ENCODE measurements at regions not wholly inside any gene's neighbourhood (a gene's known extent, or its start where the extent isn't known, plus 50 kb on each side); places are given as distances from the start of the nearest gene placed in this dataset.

GRCh38 chr7:3094701-3095445, 51.2 kb upstream of the CARD11 start:
- peak; percentile 60 for ATAC-seq
- peak in 2 of 3 donors; percentile 14 for DNase-seq
- Mint-ChIP-seq H3K4me1 (peaks cover 36% of the 10 kb centered on the region), H3K4me3 (peak overlapping the region; percentile 88), H3K36me3 (ENCODE audit: low read depth) (no peaks in the 10 kb centered on the region), H3K27me3 (no peaks in the 10 kb centered on the region), H3K27ac (peak overlapping the region; percentile 100)
- H3K9me3 ChIP-seq (ENCODE audit: control insufficient read depth, low read length, poor library complexity, severe bottlenecking), result no peaks in the 10 kb centered on the region

GRCh38 chr7:3097734-3098133, 54.1 kb upstream of the CARD11 start:
- H3K27ac Mint-ChIP-seq, result no peak overlapping the region
- ATAC-seq, result no peak

GRCh38 chr7:3102159-3102558, 58.5 kb upstream of the CARD11 start:
- no peak for ATAC-seq
- Mint-ChIP-seq H3K4me3 (no peak overlapping the region), H3K27me3 (no peaks in the 10 kb centered on the region), H3K4me1 (peaks cover 14% of the 10 kb centered on the region), H3K27ac (no peak overlapping the region), H3K36me3 (ENCODE audit: low read depth) (no peaks in the 10 kb centered on the region)
- DNase-seq, result no peak
- H3K9me3 ChIP-seq (ENCODE audit: control insufficient read depth, low read length, poor library complexity, severe bottlenecking), result no peaks in the 10 kb centered on the region

More at GRCh38 chr7:3097734-3098133, 54.1 kb upstream of the CARD11 start:
- Mint-ChIP-seq H3K4me3 (no peak overlapping the region), H3K4me1 (peaks cover 18% of the 10 kb centered on the region), H3K27me3 (no peaks in the 10 kb centered on the region), H3K36me3 (ENCODE audit: low read depth) (no peaks in the 10 kb centered on the region)
- DNase-seq, result no peak
- no peaks in the 10 kb centered on the region for H3K9me3 ChIP-seq (ENCODE audit: control insufficient read depth, low read length, poor library complexity, severe bottlenecking)

- Mint-ChIP-seq H3K27me3 (no peaks in the 10 kb centered on the region), H3K27ac (peak overlapping the region; percentile 82), H3K4me3 (no peak overlapping the region), H3K36me3 (ENCODE audit: low read depth) (peaks cover 2% of the 10 kb centered on the region), H3K4me1 (peaks cover 27% of the 10 kb centered on the region)
- no peaks in the 10 kb centered on the region for H3K9me3 ChIP-seq (ENCODE audit: control insufficient read depth, low read length, poor library complexity, severe bottlenecking)
- peak; percentile 40 for ATAC-seq
- no peak for DNase-seq
These were observed 60.1 kb upstream of the CARD11 start for GRCh38 chr7:3103614-3104398.

- Mint-ChIP-seq H3K4me1 (peaks cover 32% of the 10 kb centered on the region), H3K4me3 (no peak overlapping the region)
- H3K9me3 ChIP-seq (ENCODE audit: control insufficient read depth, low read length, poor library complexity, severe bottlenecking), result no peaks in the 10 kb centered on the region
These were observed 62.2 kb upstream of the CARD11 start for GRCh38 chr7:3105856-3106255.

GRCh38 chr7:3106361-3106826, 62.7 kb upstream of the CARD11 start:
- no peaks in the 10 kb centered on the region for H3K9me3 ChIP-seq (ENCODE audit: control insufficient read depth, low read length, poor library complexity, severe bottlenecking)
- peaks cover 34% of the 10 kb centered on the region for H3K4me1 Mint-ChIP-seq
- H3K36me3 Mint-ChIP-seq (ENCODE audit: low read depth), result peaks cover 5% of the 10 kb centered on the region
- no peaks in the 10 kb centered on the region for H3K27me3 Mint-ChIP-seq
- peak overlapping the region; percentile 73 for H3K27ac Mint-ChIP-seq
- ATAC-seq (peak; percentile 59), DNase-seq (no peak)
- H3K4me3 Mint-ChIP-seq, result no peak overlapping the region

More at GRCh38 chr7:3105856-3106255, 62.2 kb upstream of the CARD11 start:
- Mint-ChIP-seq H3K27ac (peak overlapping the region; percentile 73), H3K27me3 (no peaks in the 10 kb centered on the region), H3K36me3 (ENCODE audit: low read depth) (peaks cover 5% of the 10 kb centered on the region)
- no peak for DNase-seq
- ATAC-seq, result no peak

- peaks cover 41% of the 10 kb centered on the region for H3K4me1 Mint-ChIP-seq
- DNase-seq, result no peak
- no peaks in the 10 kb centered on the region for H3K9me3 ChIP-seq (ENCODE audit: control insufficient read depth, low read length, poor library complexity, severe bottlenecking)
- no peaks in the 10 kb centered on the region for H3K27me3 Mint-ChIP-seq
- H3K27ac Mint-ChIP-seq, result peak overlapping the region; percentile 73
- H3K4me3 Mint-ChIP-seq, result peak overlapping the region; percentile 21
- peaks cover 5% of the 10 kb centered on the region for H3K36me3 Mint-ChIP-seq (ENCODE audit: low read depth)
- no peak for ATAC-seq
These were observed 63.6 kb upstream of the CARD11 start for GRCh38 chr7:3107228-3107763.

- H3K9me3 ChIP-seq (ENCODE audit: control insufficient read depth, low read length, poor library complexity, severe bottlenecking), result no peaks in the 10 kb centered on the region
- Mint-ChIP-seq H3K27ac (peak overlapping the region; percentile 73), H3K4me1 (peaks cover 49% of the 10 kb centered on the region), H3K27me3 (no peaks in the 10 kb centered on the region), H3K36me3 (ENCODE audit: low read depth) (peaks cover 5% of the 10 kb centered on the region), H3K4me3 (peak overlapping the region; percentile 34)
- ATAC-seq (no peak), DNase-seq (no peak)
These were observed 64.4 kb upstream of the CARD11 start for GRCh38 chr7:3107889-3108570.

GRCh38 chr7:3109311-3109915, 65.7 kb upstream of the CARD11 start:
- Mint-ChIP-seq H3K4me1 (peaks cover 49% of the 10 kb centered on the region), H3K4me3 (no peak overlapping the region), H3K36me3 (ENCODE audit: low read depth) (peaks cover 8% of the 10 kb centered on the region), H3K27me3 (no peaks in the 10 kb centered on the region), H3K27ac (peak overlapping the region; percentile 53)
- H3K9me3 ChIP-seq (ENCODE audit: control insufficient read depth, low read length, poor library complexity, severe bottlenecking), result no peaks in the 10 kb centered on the region
- DNase-seq (no peak), ATAC-seq (no peak)

- DNase-seq (no peak), ATAC-seq (peak; percentile 73)
- no peaks in the 10 kb centered on the region for H3K9me3 ChIP-seq (ENCODE audit: control insufficient read depth, low read length, poor library complexity, severe bottlenecking)
- H3K4me3 Mint-ChIP-seq, result peak overlapping the region; percentile 71
- H3K4me1 Mint-ChIP-seq, result peaks cover 62% of the 10 kb centered on the region
- peak overlapping the region; percentile 83 for H3K27ac Mint-ChIP-seq
- peaks cover 8% of the 10 kb centered on the region for H3K36me3 Mint-ChIP-seq (ENCODE audit: low read depth)
- no peaks in the 10 kb centered on the region for H3K27me3 Mint-ChIP-seq
These were observed 68.9 kb upstream of the CARD11 start for GRCh38 chr7:3112479-3113134.

- H3K9me3 ChIP-seq (ENCODE audit: control insufficient read depth, low read length, poor library complexity, severe bottlenecking), result no peaks in the 10 kb centered on the region
- Mint-ChIP-seq H3K27ac (peak overlapping the region; percentile 83), H3K4me1 (peaks cover 55% of the 10 kb centered on the region), H3K36me3 (ENCODE audit: low read depth) (peaks cover 3% of the 10 kb centered on the region), H3K27me3 (no peaks in the 10 kb centered on the region), H3K4me3 (peak overlapping the region; percentile 8)
- ATAC-seq (no peak), DNase-seq (no peak)
These were observed 71.2 kb upstream of the CARD11 start for GRCh38 chr7:3114917-3115316.

- no peak for ATAC-seq
- no peaks in the 10 kb centered on the region for H3K9me3 ChIP-seq (ENCODE audit: control insufficient read depth, low read length, poor library complexity, severe bottlenecking)
- H3K4me3 Mint-ChIP-seq, result peak overlapping the region; percentile 92
- H3K4me1 Mint-ChIP-seq, result peaks cover 54% of the 10 kb centered on the region
- no peak for DNase-seq
- peak overlapping the region; percentile 83 for H3K27ac Mint-ChIP-seq
- H3K27me3 Mint-ChIP-seq, result no peaks in the 10 kb centered on the region
- H3K36me3 Mint-ChIP-seq (ENCODE audit: low read depth), result peaks cover 5% of the 10 kb centered on the region
These were observed 73.4 kb upstream of the CARD11 start for GRCh38 chr7:3117081-3117480.

All from T-helper 17 cell (primary cell).